Activated CD4-positive, alpha-beta T cell treated with anti-CD3 and anti-CD28 coated beads for 48 hours (primary cell): ENCODE measurements at regions not wholly inside any gene's neighbourhood (a gene's known extent, or its start where the extent isn't known, plus 50 kb on each side); places are given as distances from the start of the nearest gene placed in this dataset.
A peak's percentile ranks its signal among the peaks of the same experiment; 100 is the strongest.

Experiments used
- DNase-seq: peaks from one replicate; pipeline ENCODE4 v3.0.0-alpha.2; 2020

GRCh38 chr5:4661836-4662235 is 478.3 kb upstream of the ADAMTS16 start:
- no peak for DNase-seq

GRCh38 chr5:4662756-4663155 is 477.4 kb upstream of the ADAMTS16 start:
- DNase-seq = no peak

- DNase-seq = no peak
These were observed 474.2 kb upstream of the ADAMTS16 start for GRCh38 chr5:4665911-4666310.

- no peak for DNase-seq
These were observed 466.0 kb upstream of the ADAMTS16 start for GRCh38 chr5:4674166-4674565.

GRCh38 chr5:4676934-4677333 is 463.2 kb upstream of the ADAMTS16 start:
- no peak for DNase-seq

- DNase-seq = no peak
These were observed 455.2 kb upstream of the ADAMTS16 start for GRCh38 chr5:4684946-4685345.

GRCh38 chr5:4698596-4698995 is 441.5 kb upstream of the ADAMTS16 start:
- no peak for DNase-seq

- DNase-seq = no peak
These were observed 440.5 kb upstream of the ADAMTS16 start for GRCh38 chr5:4699592-4699991.

GRCh38 chr5:4700069-4700468 is 440.1 kb upstream of the ADAMTS16 start:
- peak; percentile 23 for DNase-seq

- DNase-seq = no peak
These were observed 439.3 kb upstream of the ADAMTS16 start for GRCh38 chr5:4700871-4701270.

- no peak for DNase-seq
These were observed 436.1 kb upstream of the ADAMTS16 start for GRCh38 chr5:4703931-4704458.

GRCh38 chr5:4704951-4705350 is 435.2 kb upstream of the ADAMTS16 start:
- DNase-seq = no peak

GRCh38 chr5:4716781-4717180 is 423.3 kb upstream of the ADAMTS16 start:
- DNase-seq = no peak

- DNase-seq = no peak
These were observed 422.7 kb upstream of the ADAMTS16 start for GRCh38 chr5:4717446-4717845.

GRCh38 chr5:4720831-4721230 is 419.3 kb upstream of the ADAMTS16 start:
- no peak for DNase-seq

GRCh38 chr5:4722886-4723285 is 417.2 kb upstream of the ADAMTS16 start:
- DNase-seq = no peak

- no peak for DNase-seq
These were observed 414.5 kb upstream of the ADAMTS16 start for GRCh38 chr5:4725594-4725993.

GRCh38 chr5:4730279-4730678 is 409.9 kb upstream of the ADAMTS16 start:
- DNase-seq = no peak

- no peak for DNase-seq
These were observed 405.8 kb upstream of the ADAMTS16 start for GRCh38 chr5:4734348-4734747.

- no peak for DNase-seq
These were observed 404.9 kb upstream of the ADAMTS16 start for GRCh38 chr5:4735261-4735660.

GRCh38 chr5:4737868-4738267 is 402.3 kb upstream of the ADAMTS16 start:
- no peak for DNase-seq

GRCh38 chr5:4738298-4738697 is 401.8 kb upstream of the ADAMTS16 start:
- DNase-seq = no peak

- DNase-seq = no peak
These were observed 400.0 kb upstream of the ADAMTS16 start for GRCh38 chr5:4740156-4740555.

- no peak for DNase-seq
These were observed 381.6 kb upstream of the ADAMTS16 start for GRCh38 chr5:4758550-4758949.

- DNase-seq = no peak
These were observed 381.1 kb upstream of the ADAMTS16 start for GRCh38 chr5:4758996-4759395.

GRCh38 chr5:4762316-4762715 is 377.8 kb upstream of the ADAMTS16 start:
- DNase-seq = no peak
